LNCaP clone FGC (cell line): ENCODE measurements at regions not wholly inside any gene's neighbourhood (a gene's known extent, or its start where the extent isn't known, plus 50 kb on each side); places are given as distances from the start of the nearest gene placed in this dataset.
"Not testable (repeated sequence)": the region's sequence is repeated elsewhere in the genome, so short reads cannot be mapped to it uniquely, and the experiment has no call there.

Experiments
- DNase-seq: peaks from one replicate; pipeline ENCODE4 v3.0.0-alpha.2; 2011; ENCODE audit warnings: low read depth
- H3K4me3 ChIP-seq: 2 replicates; pipeline ENCODE4 v1.5.1; 2011; ENCODE audit warnings: mild to moderate bottlenecking, low read depth, low read length, control low read depth
- TF ChIP-seq, protein P1 (sequence below): IDR thresholded peaks from 2 replicates; pipeline ENCODE4 v1.5.1; 2012; ENCODE audit warnings: mild to moderate bottlenecking; ENCODE audit not compliant: control insufficient read depth, insufficient read depth; ENCODE audit errors: extremely low read depth

DNA sequence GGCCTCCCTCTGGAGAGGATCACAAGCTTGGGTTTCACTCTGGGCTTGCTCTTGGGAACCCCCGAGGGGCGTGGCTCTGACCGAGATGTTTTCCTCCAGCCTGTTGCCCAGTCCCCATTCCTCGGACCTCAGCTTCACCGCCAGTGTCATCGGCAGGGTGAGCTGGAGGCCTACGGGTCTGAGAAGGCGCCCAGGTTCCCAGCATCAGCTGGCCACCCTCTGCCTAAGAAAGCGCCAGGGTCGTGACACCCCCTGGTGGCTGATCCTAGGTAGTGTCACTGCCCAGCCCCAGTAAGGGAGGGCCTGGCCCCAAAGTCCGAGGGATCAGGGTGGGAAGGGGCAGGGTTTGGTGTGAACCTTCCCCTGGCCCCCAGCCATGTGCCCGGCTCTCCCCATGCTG, 928.8 kb downstream of the TUBA3C start:
- H3K4me3 ChIP-seq, DNase-seq: not testable (repeated sequence)
- TF ChIP-seq, protein P1, sequence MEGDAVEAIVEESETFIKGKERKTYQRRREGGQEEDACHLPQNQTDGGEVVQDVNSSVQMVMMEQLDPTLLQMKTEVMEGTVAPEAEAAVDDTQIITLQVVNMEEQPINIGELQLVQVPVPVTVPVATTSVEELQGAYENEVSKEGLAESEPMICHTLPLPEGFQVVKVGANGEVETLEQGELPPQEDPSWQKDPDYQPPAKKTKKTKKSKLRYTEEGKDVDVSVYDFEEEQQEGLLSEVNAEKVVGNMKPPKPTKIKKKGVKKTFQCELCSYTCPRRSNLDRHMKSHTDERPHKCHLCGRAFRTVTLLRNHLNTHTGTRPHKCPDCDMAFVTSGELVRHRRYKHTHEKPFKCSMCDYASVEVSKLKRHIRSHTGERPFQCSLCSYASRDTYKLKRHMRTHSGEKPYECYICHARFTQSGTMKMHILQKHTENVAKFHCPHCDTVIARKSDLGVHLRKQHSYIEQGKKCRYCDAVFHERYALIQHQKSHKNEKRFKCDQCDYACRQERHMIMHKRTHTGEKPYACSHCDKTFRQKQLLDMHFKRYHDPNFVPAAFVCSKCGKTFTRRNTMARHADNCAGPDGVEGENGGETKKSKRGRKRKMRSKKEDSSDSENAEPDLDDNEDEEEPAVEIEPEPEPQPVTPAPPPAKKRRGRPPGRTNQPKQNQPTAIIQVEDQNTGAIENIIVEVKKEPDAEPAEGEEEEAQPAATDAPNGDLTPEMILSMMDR = 0 out of 2 replicates have a peak, but pooled peaks have one; percentile 12

DNA sequence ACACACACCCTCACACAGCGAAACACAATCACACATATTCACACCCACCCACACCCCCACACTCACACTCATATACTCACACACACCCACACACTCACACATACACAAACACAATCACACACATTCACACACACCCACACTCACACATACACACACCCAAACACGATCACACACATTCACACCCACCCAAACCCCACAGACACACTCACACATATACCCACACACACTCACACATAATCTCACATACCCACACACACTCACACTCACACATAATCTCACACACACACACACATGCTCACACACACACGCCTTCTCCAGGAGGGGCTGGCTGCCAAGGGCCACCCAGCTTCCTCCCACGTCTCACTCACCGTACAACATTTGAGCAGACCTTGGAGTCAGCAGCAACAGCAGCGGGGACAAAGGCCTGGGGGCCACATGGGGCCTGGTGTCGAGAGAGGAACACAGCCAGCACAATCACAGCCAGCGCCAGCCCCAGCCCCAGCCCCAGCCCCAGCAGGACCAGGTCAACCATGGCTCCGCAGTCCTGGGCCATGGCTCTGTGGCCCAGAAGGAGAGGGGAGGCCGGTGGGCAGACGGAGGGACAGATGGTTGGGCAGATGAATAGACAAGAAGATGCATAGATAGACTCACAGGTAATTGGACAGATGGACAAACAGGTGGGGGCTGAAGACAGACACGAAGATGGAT, 932.9 kb downstream of the TUBA3C start:
- H3K4me3 ChIP-seq = not testable (repeated sequence)

DNA sequence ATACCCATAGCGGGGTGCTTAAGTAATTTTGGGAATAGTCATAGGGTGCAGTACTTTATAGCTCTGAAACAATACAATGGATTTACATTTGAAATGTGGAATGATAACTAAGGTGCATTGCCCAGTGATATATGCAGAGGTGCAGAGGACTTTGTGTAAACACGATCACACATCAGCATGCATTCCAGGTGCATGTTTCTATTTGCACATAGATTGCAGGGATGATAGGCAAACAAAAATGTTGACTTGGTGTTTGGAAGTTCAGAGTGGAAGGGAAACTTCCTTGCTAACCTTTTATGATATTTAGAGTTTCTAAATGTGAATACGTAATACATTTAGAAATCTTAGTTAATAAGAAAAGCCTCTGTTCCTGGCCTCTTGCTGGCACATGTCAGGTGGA, 941.5 kb downstream of the TUBA3C start:
- H3K4me3 ChIP-seq = not testable (repeated sequence)
- peak; percentile 55 for DNase-seq

More for the DNA sequence above, 932.9 kb downstream of the TUBA3C start:
- not testable (repeated sequence) for DNase-seq

DNA sequence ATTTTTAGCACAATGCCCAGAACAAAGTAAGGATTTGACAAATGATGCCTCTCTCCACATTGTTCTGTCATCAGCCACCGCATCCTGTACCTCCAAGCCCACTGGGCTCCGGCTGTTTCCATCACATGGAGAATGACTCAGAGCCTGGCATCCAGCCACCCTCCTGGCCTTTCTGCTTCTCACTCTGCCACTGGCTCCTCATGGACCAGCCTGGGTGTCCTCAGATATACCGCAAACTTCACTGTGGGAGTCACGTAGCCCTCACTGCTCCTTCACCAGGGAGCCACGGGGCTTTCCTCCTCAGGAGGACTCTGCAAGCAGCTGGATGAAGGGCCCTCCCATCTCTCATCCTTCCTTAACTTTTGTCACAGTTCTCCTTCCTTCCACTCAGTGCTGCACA, 943.0 kb downstream of the TUBA3C start:
- not testable (repeated sequence) for DNase-seq, H3K4me3 ChIP-seq

DNA sequence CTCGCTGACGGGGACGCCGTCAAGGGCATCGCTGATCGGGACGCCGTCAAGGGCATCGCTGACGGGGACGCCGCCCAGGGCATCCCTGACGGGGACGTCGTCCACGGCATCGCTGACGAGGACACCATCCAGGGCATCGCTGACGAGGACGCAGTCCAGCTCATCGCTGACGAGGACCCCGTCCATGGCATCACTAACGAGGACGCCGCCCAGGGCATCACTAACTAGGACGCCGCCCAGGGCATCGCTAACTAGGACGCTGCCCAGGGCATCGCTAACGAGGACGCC, 945.2 kb downstream of the TUBA3C start:
- no peak for DNase-seq
- TF ChIP-seq, protein P1 = no peak
- H3K4me3 ChIP-seq = no peak overlapping the region

DNA sequence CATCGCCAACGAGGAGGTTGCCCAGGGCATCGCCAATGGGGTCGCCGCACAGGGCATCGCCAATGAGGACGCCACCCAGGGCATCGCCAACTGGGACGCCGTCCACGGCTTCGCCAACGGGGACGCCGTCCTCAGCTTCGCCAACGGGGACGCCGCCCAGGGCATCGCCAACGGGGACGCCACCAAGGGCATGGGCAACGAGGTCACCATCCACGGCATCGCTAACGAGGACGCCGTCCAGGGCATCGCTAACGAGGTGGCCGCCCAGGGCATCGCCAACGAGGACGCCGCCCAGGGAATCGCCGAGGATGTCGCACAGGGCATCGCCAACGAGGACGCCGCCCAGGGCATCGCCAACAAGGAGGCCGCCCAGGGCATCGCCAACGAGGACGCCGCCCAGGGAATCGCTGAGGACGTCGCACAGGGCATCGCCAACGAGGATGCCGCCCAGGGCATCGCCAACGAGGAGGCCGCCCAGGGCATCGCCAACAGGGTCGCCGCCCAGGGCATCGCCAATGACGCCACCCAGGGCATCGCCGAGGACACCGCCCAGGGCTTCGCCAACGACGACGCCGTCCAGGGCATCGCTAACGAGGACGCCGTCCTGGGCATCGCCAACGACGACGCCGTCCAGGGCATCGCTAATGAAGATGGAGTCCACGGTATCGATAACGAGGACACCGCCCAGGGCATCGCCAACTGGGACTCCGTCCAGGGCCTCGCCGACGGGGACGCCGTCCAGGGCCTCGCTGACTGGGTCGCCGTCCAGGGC, 945.7 kb downstream of the TUBA3C start:
- DNase-seq = no peak
- TF ChIP-seq, protein P1 = no peak
- H3K4me3 ChIP-seq = no peak overlapping the region

DNA sequence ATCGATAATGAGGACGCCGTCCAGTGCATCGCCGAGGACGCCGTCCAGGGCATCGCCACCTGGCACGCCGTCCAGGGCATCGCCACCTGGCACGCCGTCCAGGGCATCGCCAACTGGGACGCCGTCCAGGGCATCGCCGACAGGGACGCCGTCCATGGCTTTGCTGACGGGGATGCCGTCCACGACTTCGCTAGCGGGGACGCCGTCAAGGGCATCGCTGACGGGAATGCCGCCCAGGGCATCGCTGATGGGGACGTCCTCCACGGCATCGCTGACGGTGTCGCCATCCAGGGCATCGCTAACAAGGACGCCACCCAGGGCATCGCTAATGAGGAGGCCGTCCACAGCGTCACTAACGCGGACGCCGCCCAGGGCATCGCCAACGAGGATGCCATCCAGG, 946.5 kb downstream of the TUBA3C start:
- H3K4me3 ChIP-seq = no peak overlapping the region
- TF ChIP-seq, protein P1 = no peak
- DNase-seq = no peak

DNA sequence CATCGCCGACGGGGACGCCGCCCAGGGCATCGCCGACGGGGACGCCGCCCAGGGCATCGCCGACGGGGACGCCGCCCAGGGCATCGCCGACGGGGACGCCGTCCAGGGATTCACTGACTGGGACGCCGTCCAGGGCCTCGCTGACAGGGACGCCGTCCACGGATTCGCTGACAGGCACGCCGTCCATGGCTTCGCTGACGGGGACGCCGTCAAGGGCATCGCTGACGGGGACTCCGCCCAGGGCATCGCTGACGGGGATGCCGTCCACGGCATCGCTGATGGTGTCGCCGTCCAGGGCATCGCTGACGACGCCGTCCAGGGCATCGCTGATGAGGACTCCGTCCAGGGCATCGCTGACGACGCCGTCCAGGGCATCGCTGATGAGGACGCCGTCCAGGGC, 947.2 kb downstream of the TUBA3C start:
- DNase-seq, H3K4me3 ChIP-seq: not testable (repeated sequence)

DNA sequence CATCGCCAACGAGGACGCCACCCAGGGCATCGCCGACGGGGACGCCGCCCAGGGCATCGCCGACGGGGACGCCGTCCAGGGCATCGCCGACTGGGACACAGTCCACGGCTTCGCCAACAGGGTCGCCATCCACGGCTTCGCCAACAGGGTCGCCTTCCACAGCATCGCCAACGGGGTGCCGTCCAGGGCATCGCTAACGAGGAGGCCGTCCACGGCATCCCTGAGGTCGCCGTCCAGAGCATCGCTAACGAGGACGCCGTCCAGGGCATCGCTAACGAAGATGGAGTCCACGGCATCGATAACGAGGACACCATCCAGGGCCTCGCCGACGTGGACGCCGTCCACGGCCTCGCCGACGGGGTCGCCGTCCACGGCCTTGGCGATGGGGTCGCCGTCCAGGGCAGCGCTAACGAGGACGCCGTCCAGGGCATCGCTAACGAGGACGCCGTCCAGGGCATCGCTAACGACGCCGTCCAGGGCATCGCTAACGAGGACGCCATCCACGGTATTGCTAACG, 947.8 kb downstream of the TUBA3C start:
- TF ChIP-seq, protein P1 = no peak
- DNase-seq = no peak
- H3K4me3 ChIP-seq = no peak overlapping the region
